ENCODE measurements at regions not wholly inside any gene's neighbourhood (a gene's known extent, or its start where the extent isn't known, plus 50 kb on each side); places are given as distances from the start of the nearest gene placed in this dataset.

DNA sequence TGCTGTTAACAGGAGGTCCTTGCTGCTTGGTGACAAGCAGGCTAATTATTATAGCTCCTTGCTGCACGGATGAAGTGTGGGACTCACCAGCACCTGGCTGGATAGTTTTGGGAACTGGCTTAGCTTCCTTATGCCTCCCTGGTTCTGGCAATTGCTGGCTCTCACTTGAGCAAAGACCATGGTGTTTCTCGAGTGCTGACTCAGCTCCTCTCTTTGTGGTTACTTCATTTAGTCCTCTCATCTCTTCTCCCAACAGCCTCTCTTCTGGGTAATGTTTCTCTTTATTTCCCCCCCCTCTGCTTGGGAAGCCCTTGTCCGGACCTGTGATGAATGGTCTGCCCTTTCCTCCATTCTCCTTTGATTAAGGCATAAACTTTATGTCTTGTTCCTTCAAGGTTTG is 100.4 kb downstream of the CBLL2 start:
- Histone ChIP-seq H3K36me3 (replicated peaks; ENCODE audit: insufficient read depth, low read length) (no peaks in the 10 kb centered on the region), H3K4me1 (ENCODE audit: low read length) (no peaks in the 10 kb centered on the region), H3K27ac (ENCODE audit: low read length) (no peak overlapping the region), H4K20me1 (ENCODE audit: insufficient read depth, low read length) (no peaks in the 10 kb centered on the region), H3K79me2 (ENCODE audit: low read length) (no peaks in the 10 kb centered on the region), H3F3A (ENCODE audit: insufficient read depth, low read length) (no peaks in the 10 kb centered on the region), H3K9ac (ENCODE audit: low read length) (no peak overlapping the region), H3K27me3 (replicated peaks; ENCODE audit: insufficient read depth, low read length) (no peaks in the 10 kb centered on the region), H2AFZ (ENCODE audit: low read length) (no peak overlapping the region), H3K9me3 (replicated peaks; ENCODE audit: insufficient read depth, low read length) (no peaks in the 10 kb centered on the region), H3K9me2 (replicated peaks; ENCODE audit: insufficient read depth, low read length) (no peaks in the 10 kb centered on the region), H3K4me2 (ENCODE audit: low read depth, low read length) (no peak overlapping the region), H3K4me3 (ENCODE audit: low read length) (no peak overlapping the region)
- TF ChIP-seq EZH2phosphoT487 (IDR thresholded peaks at IDR 0.05; ENCODE audit: low read length) (no peak), CTCF (IDR thresholded peaks at IDR 0.05; ENCODE audit: low read length) (no peak), EZH2 (optimal IDR thresholded peaks at IDR 0.05; ENCODE audit: low read depth, low read length) (no peak)
- DNase-seq = no peak

- Histone ChIP-seq H3K4me3 (ENCODE audit: low read length) (no peak overlapping the region), H3K79me2 (ENCODE audit: low read length) (no peaks in the 10 kb centered on the region), H3K9me3 (replicated peaks; ENCODE audit: insufficient read depth, low read length) (no peaks in the 10 kb centered on the region), H3K27ac (ENCODE audit: low read length) (no peak overlapping the region), H3K4me1 (ENCODE audit: low read length) (no peaks in the 10 kb centered on the region), H3K4me2 (ENCODE audit: low read depth, low read length) (no peak overlapping the region), H3K36me3 (replicated peaks; ENCODE audit: insufficient read depth, low read length) (no peaks in the 10 kb centered on the region), H3K9ac (ENCODE audit: low read length) (no peak overlapping the region), H2AFZ (ENCODE audit: low read length) (no peak overlapping the region), H3K9me2 (replicated peaks; ENCODE audit: insufficient read depth, low read length) (no peaks in the 10 kb centered on the region), H3K27me3 (replicated peaks; ENCODE audit: insufficient read depth, low read length) (no peaks in the 10 kb centered on the region), H3F3A (ENCODE audit: insufficient read depth, low read length) (no peaks in the 10 kb centered on the region), H4K20me1 (ENCODE audit: insufficient read depth, low read length) (no peaks in the 10 kb centered on the region)
- no peak for TF ChIP-seq CTCF (IDR thresholded peaks at IDR 0.05; ENCODE audit: low read length)
- TF ChIP-seq EZH2phosphoT487 (IDR thresholded peaks at IDR 0.05; ENCODE audit: low read length) = no peak
- TF ChIP-seq EZH2 (optimal IDR thresholded peaks at IDR 0.05; ENCODE audit: low read depth, low read length) = no peak
- DNase-seq = no peak
Observed at GRCh38 chrX:22373766-22374165, 101.1 kb downstream of the CBLL2 start.

DNA sequence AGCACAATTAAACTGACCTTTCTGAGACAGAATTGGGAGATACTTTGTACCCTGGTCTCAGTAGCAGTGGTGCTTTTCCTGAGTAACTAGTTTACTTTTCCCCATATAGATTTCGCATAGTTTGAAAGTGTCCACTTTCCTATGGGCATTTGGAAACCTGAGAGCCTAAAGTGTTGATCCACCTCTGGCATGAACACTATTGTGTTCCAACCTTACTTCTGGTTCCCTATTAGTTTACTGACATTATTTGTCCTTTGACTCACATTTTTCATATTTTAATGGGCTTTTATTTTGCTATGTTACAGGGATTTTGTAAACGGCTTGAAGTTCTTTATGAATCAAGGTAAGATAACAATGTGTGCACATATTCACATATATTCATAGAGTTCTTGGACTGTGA is 103.7 kb downstream of the CBLL2 start:
- Histone ChIP-seq H3K27ac (ENCODE audit: low read length) (no peak overlapping the region), H3K27me3 (replicated peaks; ENCODE audit: insufficient read depth, low read length) (no peaks in the 10 kb centered on the region), H3K4me3 (ENCODE audit: low read length) (no peak overlapping the region), H3K79me2 (ENCODE audit: low read length) (no peaks in the 10 kb centered on the region), H3K9ac (ENCODE audit: low read length) (no peak overlapping the region), H3K4me1 (ENCODE audit: low read length) (no peaks in the 10 kb centered on the region), H2AFZ (ENCODE audit: low read length) (no peak overlapping the region), H3K4me2 (ENCODE audit: low read depth, low read length) (no peak overlapping the region), H3K9me2 (replicated peaks; ENCODE audit: insufficient read depth, low read length) (no peaks in the 10 kb centered on the region), H4K20me1 (ENCODE audit: insufficient read depth, low read length) (no peaks in the 10 kb centered on the region), H3F3A (ENCODE audit: insufficient read depth, low read length) (no peaks in the 10 kb centered on the region), H3K9me3 (replicated peaks; ENCODE audit: insufficient read depth, low read length) (no peaks in the 10 kb centered on the region), H3K36me3 (replicated peaks; ENCODE audit: insufficient read depth, low read length) (no peaks in the 10 kb centered on the region)
- DNase-seq = no peak
- TF ChIP-seq EZH2phosphoT487 (IDR thresholded peaks at IDR 0.05; ENCODE audit: low read length) (no peak), CTCF (IDR thresholded peaks at IDR 0.05; ENCODE audit: low read length) (no peak), EZH2 (optimal IDR thresholded peaks at IDR 0.05; ENCODE audit: low read depth, low read length) (no peak)

All from MM.1S (cell line).